Osteocyte (in vitro differentiated cells): ENCODE measurements at regions not wholly inside any gene's neighbourhood (a gene's known extent, or its start where the extent isn't known, plus 50 kb on each side); places are given as distances from the start of the nearest gene placed in this dataset.

Experiments
- DNase-seq: peaks from one replicate; pipeline ENCODE4 v3.0.0; 2021; ENCODE audit warnings: mixed read lengths; ENCODE audit not compliant: unreplicated experiment; ENCODE audit errors: extremely low spot score
- H3K27ac Mint-ChIP-seq: one replicate; pipeline ENCODE4 v1.8.0; 2021; ENCODE audit warnings: mild to moderate bottlenecking, mixed read lengths; ENCODE audit not compliant: unreplicated experiment
- H3K27me3 Mint-ChIP-seq: one replicate; pipeline ENCODE4 v1.8.0; 2021; ENCODE audit warnings: mixed read lengths; ENCODE audit not compliant: unreplicated experiment
- H3K36me3 Mint-ChIP-seq: one replicate; pipeline ENCODE4 v1.8.0; 2021; ENCODE audit warnings: mixed read lengths; ENCODE audit not compliant: unreplicated experiment
- H3K4me1 Mint-ChIP-seq: one replicate; pipeline ENCODE4 v1.8.0; 2021; ENCODE audit warnings: mixed read lengths; ENCODE audit not compliant: unreplicated experiment
- H3K4me3 Mint-ChIP-seq: one replicate; pipeline ENCODE4 v1.8.0; 2021; ENCODE audit warnings: mild to moderate bottlenecking, moderate library complexity, mixed read lengths; ENCODE audit not compliant: unreplicated experiment
- H3K9me3 Mint-ChIP-seq: one replicate; pipeline ENCODE4 v1.8.0; 2021; ENCODE audit warnings: mixed read lengths; ENCODE audit not compliant: unreplicated experiment
- CTCF ChIP-seq: fragments of 200-600 bp; sonication (generic); IDR thresholded peaks from 2 replicates; pipeline ENCODE4 v1.5.0; 2021; ENCODE audit warnings: antibody characterized with exemption, mild to moderate bottlenecking, moderate library complexity

- Mint-ChIP-seq H3K4me3 (no peak overlapping the region), H3K36me3 (no peaks in the 10 kb centered on the region), H3K9me3 (no peaks in the 10 kb centered on the region), H3K27me3 (peaks cover 8% of the 10 kb centered on the region), H3K4me1 (no peaks in the 10 kb centered on the region), H3K27ac (no peak overlapping the region)
- no peak for DNase-seq
- no peak for TF ChIP-seq CTCF
Measured at GRCh38 chr3:95934181-95934580, 880.2 kb upstream of the EPHA6 start.

- Mint-ChIP-seq H3K4me1 (no peaks in the 10 kb centered on the region), H3K4me3 (no peak overlapping the region)
Measured at GRCh38 chr3:95939235-95939809, 875.1 kb upstream of the EPHA6 start.

GRCh38 chr3:95965704-95966336 lies 848.6 kb upstream of the EPHA6 start:
- H3K4me3 Mint-ChIP-seq = no peak overlapping the region
- DNase-seq = no peak
- no peaks in the 10 kb centered on the region for H3K36me3 Mint-ChIP-seq
- H3K27ac Mint-ChIP-seq = no peak overlapping the region
- peaks cover 6% of the 10 kb centered on the region for H3K27me3 Mint-ChIP-seq
- TF ChIP-seq CTCF = no peak
- no peaks in the 10 kb centered on the region for H3K9me3 Mint-ChIP-seq
- H3K4me1 Mint-ChIP-seq = no peaks in the 10 kb centered on the region

More at GRCh38 chr3:95939235-95939809, 875.1 kb upstream of the EPHA6 start:
- Mint-ChIP-seq H3K36me3 (no peaks in the 10 kb centered on the region), H3K27ac (no peak overlapping the region), H3K27me3 (peaks cover 18% of the 10 kb centered on the region), H3K9me3 (no peaks in the 10 kb centered on the region)
- DNase-seq = no peak
- no peak for TF ChIP-seq CTCF

GRCh38 chr3:95971573-95971972 lies 842.8 kb upstream of the EPHA6 start:
- Mint-ChIP-seq H3K9me3 (no peaks in the 10 kb centered on the region), H3K27me3 (peaks cover 2% of the 10 kb centered on the region), H3K27ac (no peak overlapping the region), H3K36me3 (no peaks in the 10 kb centered on the region), H3K4me3 (no peak overlapping the region), H3K4me1 (no peaks in the 10 kb centered on the region)
- no peak for DNase-seq
- TF ChIP-seq CTCF = no peak

- no peak overlapping the region for H3K27ac Mint-ChIP-seq
- TF ChIP-seq CTCF = no peak
- no peak overlapping the region for H3K4me3 Mint-ChIP-seq
- H3K27me3 Mint-ChIP-seq = no peaks in the 10 kb centered on the region
- DNase-seq = no peak
- no peaks in the 10 kb centered on the region for H3K9me3 Mint-ChIP-seq
- H3K4me1 Mint-ChIP-seq = no peaks in the 10 kb centered on the region
- H3K36me3 Mint-ChIP-seq = no peaks in the 10 kb centered on the region
Measured at GRCh38 chr3:95994338-95994737, 820.1 kb upstream of the EPHA6 start.
